CD4-positive, alpha-beta T cell treated with Interleukin-15 for 1 hour (primary cell): ENCODE measurements at regions not wholly inside any gene's neighbourhood (a gene's known extent, or its start where the extent isn't known, plus 50 kb on each side); places are given as distances from the start of the nearest gene placed in this dataset.

Experiments used
- DNase-seq: peaks from one replicate; pipeline ENCODE4 v3.0.0-alpha.2; 2020

- DNase-seq, result no peak
Measured at GRCh38 chr17:33481652-33482051, 188.6 kb upstream of the ASIC2 start.

GRCh38 chr17:33482636-33483035 is 189.5 kb upstream of the ASIC2 start:
- DNase-seq, result no peak

- DNase-seq, result no peak
Measured at GRCh38 chr17:33484559-33484958, 191.5 kb upstream of the ASIC2 start.

GRCh38 chr17:33486135-33486885 is 193.2 kb upstream of the ASIC2 start:
- no peak for DNase-seq

- no peak for DNase-seq
Measured at GRCh38 chr17:33487187-33487879, 194.2 kb upstream of the ASIC2 start.

- DNase-seq, result no peak
Measured at GRCh38 chr17:33491871-33492481, 198.9 kb upstream of the ASIC2 start.

GRCh38 chr17:33492731-33493265 is 199.7 kb upstream of the ASIC2 start:
- no peak for DNase-seq

- DNase-seq, result no peak
Measured at GRCh38 chr17:33493566-33493965, 200.5 kb upstream of the ASIC2 start.

GRCh38 chr17:33494151-33494550 is 201.1 kb upstream of the ASIC2 start:
- DNase-seq, result no peak

- DNase-seq, result no peak
Measured at GRCh38 chr17:33497623-33498022, 204.5 kb upstream of the ASIC2 start.

GRCh38 chr17:33498069-33498468 is 205.0 kb upstream of the ASIC2 start:
- no peak for DNase-seq

GRCh38 chr17:33499040-33499439 is 205.9 kb upstream of the ASIC2 start:
- no peak for DNase-seq

- no peak for DNase-seq
Measured at GRCh38 chr17:33500151-33500550, 207.1 kb upstream of the ASIC2 start.

GRCh38 chr17:33501185-33501584 is 208.1 kb upstream of the ASIC2 start:
- no peak for DNase-seq

- DNase-seq, result no peak
Measured at GRCh38 chr17:33504571-33504970, 211.5 kb upstream of the ASIC2 start.

GRCh38 chr17:33506889-33507650 is 214.0 kb upstream of the ASIC2 start:
- no peak for DNase-seq

- no peak for DNase-seq
Measured at GRCh38 chr17:33508215-33508614, 215.1 kb upstream of the ASIC2 start.

- no peak for DNase-seq
Measured at GRCh38 chr17:33509331-33509730, 216.2 kb upstream of the ASIC2 start.

- DNase-seq, result no peak
Measured at GRCh38 chr17:33511670-33512069, 218.6 kb upstream of the ASIC2 start.

- DNase-seq, result no peak
Measured at GRCh38 chr17:33512113-33512512, 219.0 kb upstream of the ASIC2 start.

GRCh38 chr17:33513769-33514168 is 220.7 kb upstream of the ASIC2 start:
- DNase-seq, result no peak

GRCh38 chr17:33514369-33514768 is 221.3 kb upstream of the ASIC2 start:
- no peak for DNase-seq

GRCh38 chr17:33515974-33516373 is 222.9 kb upstream of the ASIC2 start:
- DNase-seq, result no peak
